ENCODE measurements at regions not wholly inside any gene's neighbourhood (a gene's known extent, or its start where the extent isn't known, plus 50 kb on each side); places are given as distances from the start of the nearest gene placed in this dataset.
A peak's percentile ranks its signal among the peaks of the same experiment; 100 is the strongest.

DNA sequence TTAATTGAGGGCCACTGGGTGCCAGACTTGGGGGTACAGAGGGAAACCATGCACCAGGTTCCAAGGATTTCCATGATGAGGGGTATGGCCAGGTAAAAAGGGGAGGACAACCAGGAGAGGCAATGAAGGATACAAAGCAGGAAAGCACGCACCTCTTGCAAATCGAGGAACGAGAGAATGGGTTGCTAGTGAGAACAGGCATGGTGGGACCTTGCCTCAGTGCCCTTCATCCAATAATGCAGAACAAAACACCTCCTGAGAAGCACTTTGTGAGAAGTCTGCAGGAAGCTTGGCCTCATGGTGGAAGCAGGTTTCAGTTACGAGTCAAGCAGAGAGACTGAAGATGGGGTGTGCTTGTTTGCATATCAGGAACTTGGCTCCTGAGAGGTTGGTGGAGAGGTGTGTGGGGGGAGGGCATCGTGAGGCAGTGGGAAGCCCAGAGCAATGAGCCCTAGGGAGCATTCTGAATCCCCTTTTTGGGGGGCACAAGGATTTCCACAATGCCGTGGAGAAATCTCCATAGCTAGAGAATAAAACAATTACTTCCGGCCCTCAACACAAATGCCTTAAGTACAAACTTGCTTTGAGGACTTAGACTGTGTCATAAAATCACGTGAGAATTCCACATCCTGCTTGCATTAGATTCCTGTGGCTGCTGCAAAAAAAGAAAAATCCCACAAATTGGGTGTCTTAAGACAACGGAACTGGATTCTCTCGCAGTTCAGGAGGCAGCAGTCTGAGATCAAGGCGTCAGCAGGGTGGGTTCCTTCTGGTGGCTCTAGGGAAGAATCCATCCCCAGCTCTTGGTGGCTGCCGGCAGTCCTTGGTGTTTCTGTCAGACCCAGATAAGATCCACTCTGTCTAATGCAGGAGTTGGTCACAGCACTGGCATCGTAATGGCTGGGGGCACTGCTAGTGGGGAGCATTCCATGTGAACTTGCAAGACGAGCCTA is 54.9 kb upstream of the BACE2 start:
- no peak overlapping the region for H3K27ac ChIP-seq (ENCODE audit: low read length in 2 of 2)
- Mint-ChIP-seq H3K27ac (no peak overlapping the region), H3K4me3 (peak overlapping the region; percentile 79), H3K9me3 (ENCODE audit: insufficient read depth) (no peaks in the 10 kb centered on the region), H3K27me3 (peaks cover 26% of the 10 kb centered on the region), H3K4me1 (peaks cover 17% of the 10 kb centered on the region)
- TF ChIP-seq CTCF (IDR thresholded peaks at IDR 0.05): peak; percentile 12
- TF ChIP-seq EZH2 (IDR thresholded peaks at IDR 0.05; ENCODE audit: borderline replicate concordance, insufficient read depth, low read depth, low read length, poor library complexity, severe bottlenecking): no peak
- H3K4me2 ChIP-seq (replicated peaks; ENCODE audit: low read depth, low read length, poor library complexity, severe bottlenecking): peak overlapping the region; percentile 64
- ATAC-seq (ENCODE audit: low read depth) (no peak), DNase-seq (peak; percentile 24)
- H2AFZ ChIP-seq (ENCODE audit: insufficient read depth, low read depth, low read length, poor library complexity, severe bottlenecking): peak overlapping the region; percentile 80
- peak overlapping the region in 4 of 5 experiments; percentile 12 to 45 (median 40) for H3K4me3 ChIP-seq (ENCODE audit: control extremely low read depth in 1 of 5, extremely low read depth in 1 of 5, insufficient read depth in 1 of 5, low read depth in 2 of 5, low read length in 4 of 5)
- no peaks in the 10 kb centered on the region for H3K36me3 ChIP-seq (replicated peaks in 1 of 2; ENCODE audit: control extremely low read depth in 1 of 2, control insufficient read depth in 1 of 2, extremely low read depth in 1 of 2, insufficient read depth in 2 of 2, low read length in 1 of 2)
- 18% methylated on average over 14 of the region's 14 CpGs for WGBS (ENCODE audit: insufficient coverage)
- POLR2A ChIA-PET: no interaction called here
- intact Hi-C loops (cut with micrococcal nuclease): no loop called here
- H3K27me3 ChIP-seq (replicated peaks in 1 of 4; ENCODE audit: control extremely low read depth in 1 of 4, control insufficient read depth in 3 of 4, insufficient read depth in 4 of 4, low read length in 3 of 4): peaks cover 0 to 16% (median 4%) of the 10 kb centered on the region in 4 experiments
- H3K9me3 ChIP-seq (ENCODE audit: control extremely low read depth in 1 of 3, control insufficient read depth in 2 of 3, insufficient read depth in 1 of 3, low read length in 2 of 3): no peaks in the 10 kb centered on the region
- no peaks in the 10 kb centered on the region for H4K20me1 ChIP-seq (ENCODE audit: control insufficient read depth, insufficient read depth, low read length, poor library complexity, severe bottlenecking)
- peaks cover 9 to 12% of the 10 kb centered on the region in 2 donors for H3K4me1 ChIP-seq (ENCODE audit: control insufficient read depth in 2 of 2, insufficient read depth in 2 of 2, low read length in 2 of 2)
- CTCF ChIA-PET: interaction anchor here (1.3 kb wide), 1 partner anchor 9 kb away, joined by 3 read pairs; no protein-coding TSS in a partner anchor
- peak overlapping the region; percentile 49 for H3K9ac ChIP-seq (ENCODE audit: low read length)
- H3K79me2 ChIP-seq (ENCODE audit: control insufficient read depth, insufficient read depth, low read length): no peaks in the 10 kb centered on the region

GRCh38 chr21:41115851-41116250 is 52.1 kb upstream of the BACE2 start:
- Mint-ChIP-seq H3K4me1 (peaks cover 17% of the 10 kb centered on the region), H3K27me3 (peaks cover 15% of the 10 kb centered on the region), H3K9me3 (ENCODE audit: insufficient read depth) (no peaks in the 10 kb centered on the region), H3K4me3 (no peak overlapping the region), H3K27ac (no peak overlapping the region)
- Histone ChIP-seq H3K9ac (ENCODE audit: low read length) (no peak overlapping the region), H3K4me2 (replicated peaks; ENCODE audit: low read depth, low read length, poor library complexity, severe bottlenecking) (no peak overlapping the region), H3K36me3 (replicated peaks in 1 of 2; ENCODE audit: control extremely low read depth in 1 of 2, control insufficient read depth in 1 of 2, extremely low read depth in 1 of 2, insufficient read depth in 2 of 2, low read length in 1 of 2) (no peaks in the 10 kb centered on the region), H2AFZ (ENCODE audit: insufficient read depth, low read depth, low read length, poor library complexity, severe bottlenecking) (no peak overlapping the region), H3K27me3 (replicated peaks in 1 of 4; ENCODE audit: control extremely low read depth in 1 of 4, control insufficient read depth in 3 of 4, insufficient read depth in 4 of 4, low read length in 3 of 4) (peaks cover 0 to 7% (median 0%) of the 10 kb centered on the region in 4 experiments), H3K4me3 (ENCODE audit: control extremely low read depth in 1 of 5, extremely low read depth in 1 of 5, insufficient read depth in 1 of 5, low read depth in 2 of 5, low read length in 4 of 5) (no peak overlapping the region), H3K79me2 (ENCODE audit: control insufficient read depth, insufficient read depth, low read length) (no peaks in the 10 kb centered on the region), H3K9me3 (ENCODE audit: control extremely low read depth in 1 of 3, control insufficient read depth in 2 of 3, insufficient read depth in 1 of 3, low read length in 2 of 3) (no peaks in the 10 kb centered on the region), H3K27ac (ENCODE audit: low read length in 2 of 2) (no peak overlapping the region), H4K20me1 (ENCODE audit: control insufficient read depth, insufficient read depth, low read length, poor library complexity, severe bottlenecking) (no peaks in the 10 kb centered on the region), H3K4me1 (ENCODE audit: control insufficient read depth in 2 of 2, insufficient read depth in 2 of 2, low read length in 2 of 2) (peaks cover 9 to 12% of the 10 kb centered on the region in 2 donors)
- ChIA-PET CTCF (no interaction called here), POLR2A (no interaction called here)
- TF ChIP-seq CTCF (IDR thresholded peaks at IDR 0.05) (no peak), EZH2 (IDR thresholded peaks at IDR 0.05; ENCODE audit: borderline replicate concordance, insufficient read depth, low read depth, low read length, poor library complexity, severe bottlenecking) (no peak)
- no peak for DNase-seq
- intact Hi-C loops (cut with micrococcal nuclease): no loop called here
- no peak for ATAC-seq (ENCODE audit: low read depth)
- 75% methylated on average over 2 of the region's 4 CpGs for WGBS (ENCODE audit: insufficient coverage)
